GM12873 (cell line): ENCODE measurements at regions not wholly inside any gene's neighbourhood (a gene's known extent, or its start where the extent isn't known, plus 50 kb on each side); places are given as distances from the start of the nearest gene placed in this dataset.

Experiments
- CTCF ChIP-seq: IDR thresholded peaks from 2 replicates; pipeline ENCODE4 v1.5.1; 2012; ENCODE audit warnings: low read depth, mild to moderate bottlenecking, moderate library complexity, low read length, control low read depth; ENCODE audit not compliant: insufficient read depth; ENCODE audit errors: missing control alignments

GRCh38 chr6:82720992-82721391, 344.6 kb downstream of the UBE3D start:
- no peak for TF ChIP-seq CTCF

- no peak for TF ChIP-seq CTCF
These were observed 329.9 kb downstream of the UBE3D start for GRCh38 chr6:82735790-82736189.

- TF ChIP-seq CTCF, result no peak
These were observed 327.7 kb downstream of the UBE3D start for GRCh38 chr6:82737965-82738364.

- no peak for TF ChIP-seq CTCF
These were observed 326.9 kb downstream of the UBE3D start for GRCh38 chr6:82738773-82739172.

- no peak for TF ChIP-seq CTCF
These were observed 326.3 kb downstream of the UBE3D start for GRCh38 chr6:82739303-82739702.

- TF ChIP-seq CTCF, result no peak
These were observed 325.6 kb downstream of the UBE3D start for GRCh38 chr6:82740072-82740471.

- TF ChIP-seq CTCF, result no peak
These were observed 324.2 kb downstream of the UBE3D start for GRCh38 chr6:82741325-82741995.
